HEK293 (cell line): ENCODE measurements at regions not wholly inside any gene's neighbourhood (a gene's known extent, or its start where the extent isn't known, plus 50 kb on each side); places are given as distances from the start of the nearest gene placed in this dataset.

Experiments used
- CTCF ChIA-PET: fragments of 350-600 bp; formaldehyde crosslinking; extraction: SDS; loops from one replicate; lab custom pipeline; 2021; ENCODE audit warnings: antibody characterized with exemption; lab: Yijun Ruan, JAX
- POLR2A ChIA-PET: fragments of 300-600 bp; formaldehyde crosslinking; extraction: SDS; loops from one replicate; lab custom pipeline; 2020; ENCODE audit warnings: antibody characterized with exemption, inconsistent platforms; lab: Yijun Ruan, JAX
- H3K27ac ChIP-seq: fragments of 200-500 bp; sonication (Bioruptor generic); 2 replicates; pipeline ENCODE4 v1.5.1; 2014; ENCODE audit warnings: low read depth, low read length, control low read depth, inconsistent platforms; ENCODE audit errors: extremely low read depth
- H3K36me3 ChIP-seq, 2 experiments: fragments of 200-500 bp in 1 of 2; sonication (Bioruptor generic) in 1 of 2; 1 replicate in 1 of 2; 2 replicates in 1 of 2; pipeline ENCODE4 v1.5.1; 2014 to 2017; ENCODE audit warnings: inconsistent platforms in 2 of 2, low read length in 2 of 2; ENCODE audit not compliant: control insufficient read depth in 2 of 2, insufficient read depth in 1 of 2
- H3K4me1 ChIP-seq: fragments of 200-500 bp; sonication (Bioruptor generic); 2 replicates; pipeline ENCODE4 v1.5.1; 2014; ENCODE audit warnings: mild to moderate bottlenecking, low read length, inconsistent platforms; ENCODE audit not compliant: control insufficient read depth, insufficient read depth
- H3K4me3 ChIP-seq: 2 replicates; pipeline ENCODE4 v1.5.1; 2011; ENCODE audit warnings: low read depth, mild to moderate bottlenecking, control low read depth, low read length, moderate library complexity
- H3K9me3 ChIP-seq: fragments of 200-500 bp; sonication (Bioruptor generic); 2 replicates; pipeline ENCODE4 v1.5.1; 2014; ENCODE audit warnings: low read depth, low read length, inconsistent platforms; ENCODE audit not compliant: control insufficient read depth, insufficient read depth
- BCL11B ChIP-seq: fragments of 450-650 bp; formaldehyde crosslinking; IDR thresholded peaks from 2 replicates; pipeline ENCODE4 v1.5.1; 2016; ENCODE audit warnings: low read depth, missing biosample characterization, missing genetic modification characterization
- RBAK ChIP-seq: fragments of 450-650 bp; formaldehyde crosslinking; IDR thresholded peaks from 2 replicates; pipeline ENCODE4 v1.5.1; 2016; ENCODE audit warnings: missing biosample characterization, missing genetic modification characterization
- ZFP41 ChIP-seq: fragments of 450-650 bp; formaldehyde crosslinking; IDR thresholded peaks from 2 replicates; pipeline ENCODE4 v1.5.1; 2016; ENCODE audit warnings: missing biosample characterization, missing genetic modification characterization, borderline replicate concordance
- ZNF133 ChIP-seq: fragments of 450-650 bp; formaldehyde crosslinking; IDR thresholded peaks from 2 replicates; pipeline ENCODE4 v1.5.1; 2016; ENCODE audit warnings: missing biosample characterization, missing genetic modification characterization
- ZNF169 ChIP-seq: fragments of 450-650 bp; formaldehyde crosslinking; IDR thresholded peaks from 2 replicates; pipeline ENCODE4 v1.5.1; 2016; ENCODE audit warnings: missing biosample characterization, missing genetic modification characterization
- ZNF23 ChIP-seq: fragments of 450-650 bp; formaldehyde crosslinking; IDR thresholded peaks from 2 replicates; pipeline ENCODE4 v1.5.1; 2016; ENCODE audit warnings: missing biosample characterization, missing genetic modification characterization, borderline replicate concordance
- ZNF26 ChIP-seq: fragments of 450-650 bp; formaldehyde crosslinking; IDR thresholded peaks from 2 replicates; pipeline ENCODE4 v1.5.1; 2016; ENCODE audit warnings: missing biosample characterization, missing genetic modification characterization
- ZNF362 ChIP-seq: fragments of 450-650 bp; formaldehyde crosslinking; IDR thresholded peaks from 2 replicates; pipeline ENCODE4 v1.5.1; 2016; ENCODE audit warnings: missing biosample characterization, missing genetic modification characterization
- ZNF394 ChIP-seq: fragments of 450-650 bp; formaldehyde crosslinking; IDR thresholded peaks from 2 replicates; pipeline ENCODE4 v1.5.1; 2016; ENCODE audit warnings: missing biosample characterization, missing genetic modification characterization, mild to moderate bottlenecking, moderate library complexity, borderline replicate concordance
- ZNF571 ChIP-seq: fragments of 450-650 bp; formaldehyde crosslinking; IDR thresholded peaks from 2 replicates; pipeline ENCODE4 v1.5.0; 2017; ENCODE audit warnings: missing biosample characterization, missing genetic modification characterization
- ZNF585B ChIP-seq: fragments of 450-650 bp; formaldehyde crosslinking; IDR thresholded peaks from 2 replicates; pipeline ENCODE4 v1.5.1; 2016; ENCODE audit warnings: missing biosample characterization, missing genetic modification characterization
- ZNF629 ChIP-seq: fragments of 450-650 bp; formaldehyde crosslinking; IDR thresholded peaks from 2 replicates; pipeline ENCODE4 v1.5.1; 2017; ENCODE audit warnings: missing biosample characterization, missing genetic modification characterization
- ZNF639 ChIP-seq: fragments of 450-650 bp; formaldehyde crosslinking; IDR thresholded peaks from 2 replicates; pipeline ENCODE4 v1.5.1; 2016; ENCODE audit warnings: missing biosample characterization, missing genetic modification characterization
- ZNF670 ChIP-seq: fragments of 450-650 bp; formaldehyde crosslinking; IDR thresholded peaks from 2 replicates; pipeline ENCODE4 v1.5.1; 2016; ENCODE audit warnings: missing biosample characterization, missing genetic modification characterization, low read depth
- ZNF76 ChIP-seq: fragments of 450-650 bp; formaldehyde crosslinking; IDR thresholded peaks from 2 replicates; pipeline ENCODE4; 2016; ENCODE audit warnings: low read depth, missing biosample characterization, missing genetic modification characterization, borderline replicate concordance
- ZNF776 ChIP-seq: fragments of 450-650 bp; formaldehyde crosslinking; IDR thresholded peaks from 2 replicates; pipeline ENCODE4 v1.5.0; 2017; ENCODE audit warnings: missing biosample characterization, missing genetic modification characterization, borderline replicate concordance
- ZNF792 ChIP-seq: fragments of 450-650 bp; formaldehyde crosslinking; IDR thresholded peaks from 2 replicates; pipeline ENCODE4 v1.5.1; 2016; ENCODE audit warnings: missing biosample characterization, missing genetic modification characterization
- TF ChIP-seq, protein P1 (sequence below): fragments of 450-650 bp; formaldehyde crosslinking; IDR thresholded peaks from 2 replicates; pipeline ENCODE4 v1.5.1; 2016; ENCODE audit warnings: missing biosample characterization, missing genetic modification characterization

DNA sequence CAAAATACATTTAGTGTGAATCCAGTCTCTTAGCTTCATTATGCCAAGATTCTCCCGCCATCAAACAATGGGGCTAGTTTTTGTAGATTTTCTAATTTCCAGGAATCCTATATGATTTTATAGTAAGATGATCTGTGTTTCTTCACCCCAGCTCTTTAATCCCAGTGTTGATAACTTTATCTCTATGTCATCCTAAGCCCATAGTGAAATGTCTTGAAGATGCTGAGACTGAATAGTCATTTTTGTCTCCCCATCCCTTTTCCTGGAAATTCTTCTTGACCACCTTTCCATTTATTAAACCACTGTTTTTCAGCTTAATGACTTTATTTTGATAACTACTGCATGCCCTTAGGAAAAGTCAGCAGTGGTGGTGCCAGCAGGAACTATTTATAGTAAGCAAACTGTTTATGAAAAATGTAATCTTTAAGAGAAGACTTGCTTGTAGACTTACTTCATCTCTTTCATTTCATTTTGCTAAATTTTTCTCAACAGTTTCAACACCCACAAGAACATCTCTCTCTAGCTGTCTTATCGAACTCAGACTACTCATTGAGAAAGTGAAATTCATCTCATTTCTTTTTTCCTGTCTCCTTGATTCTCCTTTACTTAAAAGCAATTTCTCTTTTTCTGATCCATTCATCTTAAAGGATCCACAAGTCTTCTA, 116.6 kb downstream of the NTMT2 start:
- ChIA-PET CTCF (no interaction called here), POLR2A (no interaction called here)

GRCh38 chr1:170265234-170265633, 119.5 kb downstream of the NTMT2 start:
- Histone ChIP-seq H3K9me3 (no peaks in the 10 kb centered on the region), H3K4me1 (no peaks in the 10 kb centered on the region), H3K36me3 (no peaks in the 10 kb centered on the region), H3K27ac (no peak overlapping the region), H3K4me3 (no peak overlapping the region)
- no peak for TF ChIP-seq BCL11B (tag by site-specific recombination)
- peak; percentile 61 for TF ChIP-seq ZNF585B (tag by site-specific recombination)
- no peak for TF ChIP-seq ZNF792 (tag by site-specific recombination)
- no peak for TF ChIP-seq ZNF23 (tag by site-specific recombination)
- TF ChIP-seq, protein P1, sequence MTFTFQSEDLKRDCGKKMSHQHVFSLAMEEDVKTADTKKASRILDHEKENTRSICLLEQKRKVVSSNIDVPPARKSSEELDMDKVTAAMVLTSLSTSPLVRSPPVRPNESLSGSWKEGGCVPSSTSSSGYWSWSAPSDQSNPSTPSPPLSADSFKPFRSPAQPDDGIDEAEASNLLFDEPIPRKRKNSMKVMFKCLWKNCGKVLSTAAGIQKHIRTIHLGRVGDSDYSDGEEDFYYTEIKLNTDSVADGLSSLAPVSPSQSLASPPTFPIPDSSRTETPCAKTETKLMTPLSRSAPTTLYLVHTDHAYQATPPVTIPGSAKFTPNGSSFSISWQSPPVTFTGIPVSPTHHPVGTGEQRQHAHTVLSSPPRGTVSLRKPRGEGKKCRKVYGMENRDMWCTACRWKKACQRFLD (tag by site-specific recombination), result no peak
- POLR2A ChIA-PET, result interaction anchor here (0.6 kb wide), 1 partner anchor 9 kb away, joined by 3 read pairs; no protein-coding TSS in a partner anchor
- CTCF ChIA-PET, result no interaction called here

More for the DNA sequence above, 116.6 kb downstream of the NTMT2 start:
- no peak overlapping the region for H3K27ac ChIP-seq
- no peak for TF ChIP-seq ZNF362
- TF ChIP-seq ZNF776 (tag by site-specific recombination), result no peak
- TF ChIP-seq ZNF629 (tag by site-specific recombination), result no peak
- TF ChIP-seq ZNF670, result no peak
- TF ChIP-seq ZNF639 (tag by site-specific recombination), result no peak
- no peak for TF ChIP-seq ZNF169 (tag by site-specific recombination)
- TF ChIP-seq ZNF26, result no peak
- TF ChIP-seq RBAK, result no peak
- no peak for TF ChIP-seq ZNF571
- no peak for TF ChIP-seq ZNF76 (tag by site-specific recombination)
- TF ChIP-seq, all 188 proteins: peak for 0
- H3K4me1 ChIP-seq, result no peaks in the 10 kb centered on the region
- H3K36me3 ChIP-seq, result no peaks in the 10 kb centered on the region
- H3K4me3 ChIP-seq, result no peak overlapping the region
- H3K9me3 ChIP-seq, result no peaks in the 10 kb centered on the region

GRCh38 chr1:170267317-170267716, 121.6 kb downstream of the NTMT2 start:
- no peaks in the 10 kb centered on the region for H3K9me3 ChIP-seq
- no peak overlapping the region for H3K27ac ChIP-seq
- ChIA-PET POLR2A (no interaction called here), CTCF (interaction anchor here (0.6 to 0.7 kb wide), 3 partner anchors 350 to 927 kb away, joined by 3 to 5 read pairs (median 4); no protein-coding TSS in a partner anchor)
- H3K4me1 ChIP-seq, result no peaks in the 10 kb centered on the region
- H3K36me3 ChIP-seq, result no peaks in the 10 kb centered on the region
- H3K4me3 ChIP-seq, result no peak overlapping the region
- TF ChIP-seq ZNF394 (tag by site-specific recombination), result no peak
- TF ChIP-seq ZFP41 (tag by site-specific recombination), result no peak
- no peak for TF ChIP-seq ZNF133 (tag by site-specific recombination)
- TF ChIP-seq, all 188 proteins: peak for 0
